ENCODE measurements at regions not wholly inside any gene's neighbourhood (a gene's known extent, or its start where the extent isn't known, plus 50 kb on each side); places are given as distances from the start of the nearest gene placed in this dataset.

DNA sequence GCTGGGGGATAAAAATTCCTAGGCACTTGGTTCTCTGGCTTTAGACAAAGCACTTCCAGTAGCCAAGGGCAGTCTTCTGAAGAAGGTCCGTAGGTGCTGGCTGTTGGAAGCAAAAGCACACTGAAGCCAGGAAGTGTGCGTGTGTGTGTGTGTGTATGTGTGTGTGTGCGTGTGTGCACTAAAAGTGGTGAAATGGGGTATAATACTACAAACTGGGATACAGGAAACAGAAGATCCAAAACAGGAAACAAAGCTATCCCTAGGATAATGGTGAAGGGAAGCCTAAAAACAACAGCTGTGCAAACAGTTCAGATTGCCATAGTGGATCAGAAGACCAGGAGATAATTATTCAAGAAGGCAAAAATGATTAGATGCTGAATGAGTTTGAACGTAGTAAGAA, 103.4 kb downstream of the IL20RB start:
- DNase-seq (ENCODE audit: insufficient read length, low spot score) (no peak), FAIRE-seq (no peak)

DNA sequence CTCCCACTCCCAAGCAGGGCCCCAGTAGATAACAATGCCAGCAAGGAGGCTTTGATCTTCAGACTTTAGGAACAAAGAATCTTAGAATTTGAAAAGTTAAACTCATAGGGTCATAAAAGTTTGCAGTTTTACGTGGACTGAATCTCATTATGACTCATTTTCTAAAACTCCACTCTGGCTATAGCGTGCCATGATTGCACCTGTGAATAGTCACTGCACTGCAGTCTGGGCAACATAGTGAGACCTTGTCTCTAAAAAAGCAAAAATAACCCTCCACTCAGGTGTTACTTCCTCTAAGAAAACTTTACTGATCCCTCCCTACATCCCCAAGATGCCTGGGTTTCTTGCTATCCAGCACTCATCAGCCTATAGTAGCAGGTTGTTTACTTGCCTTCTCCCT, 104.5 kb downstream of the IL20RB start:
- DNase-seq (ENCODE audit: insufficient read length, low spot score) (no peak), FAIRE-seq (no peak)

DNA sequence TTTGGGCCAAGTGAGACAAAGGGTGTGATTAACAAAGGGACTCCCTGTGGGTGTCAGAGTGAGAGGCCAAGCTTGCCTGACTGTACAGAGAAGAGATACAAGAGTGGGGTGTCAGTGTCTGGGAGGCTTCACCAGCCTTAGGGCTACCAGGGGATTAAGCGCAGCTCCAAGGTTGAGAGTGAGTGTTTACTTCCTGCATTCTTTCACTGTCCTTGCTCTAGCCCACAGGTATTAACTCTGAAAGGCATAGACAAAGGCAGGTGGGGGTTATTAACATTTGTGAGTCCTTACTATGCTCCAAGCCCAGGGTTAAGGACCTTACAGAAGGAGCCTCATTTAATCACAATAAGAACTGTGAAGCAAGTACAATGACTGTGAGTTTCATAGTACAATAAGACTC, 107.6 kb downstream of the IL20RB start:
- FAIRE-seq, result no peak
- no peak for DNase-seq (ENCODE audit: insufficient read length, low spot score)

DNA sequence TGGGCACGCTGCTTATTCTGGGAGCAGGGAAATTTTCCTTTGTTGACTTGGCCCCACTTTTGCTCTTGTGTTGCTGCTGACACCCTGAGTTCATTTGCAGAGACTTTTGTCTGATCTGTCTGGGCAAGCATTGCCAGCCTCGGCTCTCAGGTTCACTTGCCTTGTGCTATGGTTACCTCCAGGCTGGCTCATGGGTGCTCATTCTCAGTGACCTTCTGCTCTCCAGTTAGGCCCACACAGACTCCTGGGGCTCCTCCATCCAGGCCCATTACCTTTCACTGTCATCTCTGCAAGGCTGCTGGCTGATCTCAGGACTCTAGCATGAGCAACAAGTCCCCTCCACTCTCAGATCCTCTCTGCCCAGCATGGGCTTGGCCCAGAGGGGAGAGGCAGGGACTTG, 108.3 kb downstream of the IL20RB start:
- no peak for FAIRE-seq

DNA sequence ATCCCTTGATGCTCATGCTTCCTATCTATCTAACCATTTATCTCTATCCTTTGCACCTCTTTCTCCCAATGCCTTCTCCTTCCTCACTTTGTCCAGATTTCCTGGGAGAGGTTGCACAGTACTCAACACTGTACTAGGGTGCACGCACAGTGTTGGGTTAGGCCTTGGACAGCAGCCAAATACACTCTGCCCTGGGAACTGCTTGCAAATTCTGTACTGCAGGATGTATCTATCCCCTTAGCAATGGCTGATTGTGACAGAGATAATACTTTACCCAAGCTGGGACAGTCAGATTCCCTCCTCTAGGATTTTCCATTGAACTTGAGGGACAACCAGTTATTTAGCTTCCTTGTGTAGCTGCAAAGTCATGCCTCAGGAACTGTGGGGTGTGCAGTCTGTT, 113.3 kb downstream of the IL20RB start:
- FAIRE-seq (no peak), DNase-seq (ENCODE audit: insufficient read length, low spot score) (no peak)

More for the DNA sequence above, 108.3 kb downstream of the IL20RB start:
- DNase-seq (ENCODE audit: insufficient read length, low spot score), result no peak

DNA sequence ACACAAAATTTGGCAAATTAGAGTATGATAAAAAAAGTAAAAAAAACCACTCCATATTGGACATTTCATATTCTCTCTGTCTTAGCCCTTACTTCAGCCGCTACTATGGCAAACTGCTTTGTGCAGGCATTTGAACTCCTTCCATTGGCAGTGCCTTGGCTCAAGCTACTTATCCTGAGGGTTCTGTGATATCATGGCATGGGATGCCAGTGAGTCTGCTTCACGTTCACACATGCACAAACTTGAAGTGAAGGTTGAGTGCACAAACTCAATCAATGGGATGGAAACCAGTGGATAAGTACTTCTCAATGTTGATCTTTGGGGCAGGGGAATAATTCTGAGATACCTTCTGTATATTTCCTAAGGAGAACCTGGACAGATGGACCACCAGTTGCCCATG, 117.2 kb downstream of the IL20RB start:
- DNase-seq (ENCODE audit: insufficient read length, low spot score) (no peak), FAIRE-seq (no peak)

DNA sequence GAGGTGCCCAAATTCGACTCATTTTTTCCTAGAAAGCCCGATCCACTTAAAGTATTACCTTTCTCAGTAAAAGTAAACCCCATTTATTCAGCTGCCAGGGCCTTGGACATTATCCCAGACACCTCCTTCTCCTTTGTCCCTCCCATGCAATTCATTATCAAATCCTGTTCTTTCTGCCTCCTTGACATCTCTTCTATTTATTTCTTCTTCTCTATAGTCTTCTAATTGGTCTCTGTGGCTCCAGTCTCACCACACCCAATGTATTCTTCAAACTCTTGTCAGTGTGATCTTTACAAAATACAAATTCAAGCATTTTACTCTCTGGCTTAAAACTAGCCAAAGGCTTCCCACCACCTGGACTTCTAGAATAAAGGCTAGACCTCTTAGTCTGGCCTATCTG, 120.3 kb downstream of the IL20RB start:
- FAIRE-seq (no peak), DNase-seq (ENCODE audit: insufficient read length, low spot score) (no peak)

DNA sequence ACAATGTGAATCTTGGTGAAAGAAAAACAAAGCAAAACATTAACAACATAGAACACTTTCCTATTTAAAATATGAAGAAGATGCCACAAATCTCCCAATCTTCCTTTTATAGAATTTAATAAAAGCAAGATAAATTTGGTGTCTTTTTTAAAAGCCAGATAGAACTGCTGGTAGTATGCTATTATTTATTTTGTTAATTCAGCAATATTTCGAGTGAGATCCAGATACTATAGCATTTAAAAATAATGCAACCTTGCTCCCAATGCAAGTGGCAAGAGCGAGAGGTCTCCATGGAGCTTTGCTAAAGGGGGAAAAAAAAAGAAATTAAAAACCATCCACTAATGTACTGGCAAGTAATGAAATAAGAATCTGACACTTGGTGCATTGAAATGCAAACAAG, 121.8 kb downstream of the IL20RB start:
- FAIRE-seq, result no peak
- DNase-seq (ENCODE audit: insufficient read length, low spot score), result no peak

DNA sequence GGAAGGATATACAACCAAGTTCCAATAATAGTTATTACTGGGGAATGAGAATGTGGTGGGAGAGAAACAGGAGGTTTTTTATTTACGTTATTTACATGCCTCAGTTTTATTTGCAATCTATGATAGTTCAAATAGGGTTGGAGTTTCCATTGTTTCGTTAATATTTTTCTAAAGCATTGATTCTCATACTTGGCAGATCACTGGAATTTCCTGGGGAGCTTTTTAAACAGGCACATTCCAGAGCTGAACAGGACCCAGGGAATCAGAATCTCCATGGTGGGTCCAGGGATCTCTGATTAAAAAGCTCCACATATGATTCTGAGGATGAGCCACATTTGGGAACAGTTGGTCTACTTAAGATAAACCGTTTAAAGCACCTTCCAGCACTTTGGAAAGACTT, 123.9 kb downstream of the IL20RB start:
- FAIRE-seq (no peak), DNase-seq (ENCODE audit: insufficient read length, low spot score) (no peak)

DNA sequence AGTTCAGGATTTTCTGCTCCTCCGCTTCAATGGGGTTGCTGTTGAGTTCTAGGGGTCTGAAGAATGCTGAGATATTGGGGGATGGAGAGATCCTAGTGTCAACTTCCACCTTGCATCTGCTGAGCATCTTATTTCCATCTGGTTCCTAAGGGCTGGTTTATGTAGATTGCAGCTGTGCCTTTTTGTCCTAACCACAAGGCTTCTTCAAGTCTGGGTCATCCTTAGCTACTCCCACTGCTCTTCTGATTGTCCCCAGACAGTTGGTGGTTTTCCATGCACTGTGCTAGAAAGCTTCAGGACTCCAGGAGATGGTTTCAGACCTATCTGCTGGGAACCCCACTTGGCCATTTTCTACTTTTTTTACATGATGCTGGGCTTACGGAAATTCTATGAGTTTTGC, 125.0 kb downstream of the IL20RB start:
- FAIRE-seq (no peak), DNase-seq (ENCODE audit: insufficient read length, low spot score) (no peak)

DNA sequence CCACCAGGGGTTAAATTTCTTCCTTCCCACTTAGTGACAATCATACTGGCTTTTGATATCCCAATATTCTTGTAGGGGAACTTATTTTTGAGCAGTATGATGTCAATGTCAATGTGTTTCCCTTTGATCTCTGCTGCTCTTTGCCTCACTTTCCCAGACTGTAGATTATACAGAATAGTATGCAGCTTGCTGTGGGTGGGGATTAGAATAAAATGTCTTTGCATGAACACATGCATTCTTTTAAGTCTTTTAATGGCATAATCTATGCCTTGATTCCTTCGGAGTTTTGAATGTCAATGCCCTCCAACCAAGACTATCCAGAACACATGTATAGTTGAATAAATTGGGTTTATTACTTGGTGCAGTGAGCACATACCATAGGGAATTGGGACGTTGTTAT, 125.5 kb downstream of the IL20RB start:
- DNase-seq (ENCODE audit: insufficient read length, low spot score) (no peak), FAIRE-seq (no peak)

DNA sequence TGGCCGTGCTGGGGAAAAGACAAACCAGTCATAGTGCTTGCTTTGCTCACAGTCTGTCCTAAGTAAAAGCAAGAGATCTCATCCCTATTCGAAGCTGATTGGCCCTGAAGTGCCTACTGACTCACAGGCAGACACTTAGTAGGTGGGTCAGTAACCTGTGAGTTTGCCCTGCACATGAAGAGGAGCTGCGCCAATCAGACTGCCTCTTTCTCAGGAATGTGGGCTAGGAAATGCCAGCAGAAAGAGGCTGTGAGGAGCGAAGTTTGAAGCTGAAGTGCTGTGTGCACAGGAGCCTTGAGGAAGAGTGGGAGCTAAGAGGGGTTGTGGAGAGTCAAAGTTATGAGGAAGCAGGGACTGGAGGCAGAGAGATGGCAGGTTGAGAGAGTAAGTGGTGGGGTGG, 126.8 kb downstream of the IL20RB start:
- FAIRE-seq (no peak), DNase-seq (ENCODE audit: insufficient read length, low spot score) (no peak)

DNA sequence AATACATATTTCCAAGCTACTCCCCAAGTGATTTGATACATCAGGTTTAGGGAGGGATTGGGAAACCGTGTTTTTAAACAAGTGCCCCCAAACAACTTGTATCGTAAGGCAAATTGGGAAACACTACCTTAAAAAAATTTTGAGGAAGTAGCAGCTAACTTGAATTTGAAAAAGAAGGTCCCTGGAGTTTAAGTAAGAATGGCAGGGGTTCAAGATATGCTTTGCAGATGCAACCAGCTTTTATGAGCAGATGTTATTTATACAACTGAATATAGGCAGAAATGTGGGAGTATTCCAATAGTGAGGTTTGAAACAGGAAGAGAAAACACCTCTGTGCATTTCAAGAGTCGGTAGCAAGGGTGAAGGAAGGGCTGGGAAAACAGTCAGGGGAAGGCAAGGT, 139.6 kb downstream of the IL20RB start:
- DNase-seq (ENCODE audit: insufficient read length, low spot score) (no peak), FAIRE-seq (no peak)

DNA sequence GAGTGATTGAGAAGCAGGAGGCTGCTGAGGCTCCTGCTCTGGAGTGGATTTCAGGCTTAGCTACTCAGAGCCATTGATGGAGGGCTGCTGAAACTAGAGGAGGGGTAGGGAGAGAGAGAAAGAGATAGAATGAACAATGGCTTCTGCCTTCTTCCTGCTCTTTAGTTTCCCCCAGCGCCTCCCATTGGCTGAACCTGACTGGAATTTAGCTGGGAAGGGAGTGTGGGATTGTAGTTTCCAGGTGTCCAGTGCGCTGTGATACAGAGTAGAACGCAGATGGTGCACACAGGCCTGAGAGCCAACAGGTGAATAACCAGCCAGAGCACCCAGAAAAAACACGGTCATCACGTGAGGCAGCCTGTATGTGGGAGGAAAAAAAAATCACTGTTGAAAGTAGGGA, 140.1 kb downstream of the IL20RB start:
- FAIRE-seq, result no peak

DNA sequence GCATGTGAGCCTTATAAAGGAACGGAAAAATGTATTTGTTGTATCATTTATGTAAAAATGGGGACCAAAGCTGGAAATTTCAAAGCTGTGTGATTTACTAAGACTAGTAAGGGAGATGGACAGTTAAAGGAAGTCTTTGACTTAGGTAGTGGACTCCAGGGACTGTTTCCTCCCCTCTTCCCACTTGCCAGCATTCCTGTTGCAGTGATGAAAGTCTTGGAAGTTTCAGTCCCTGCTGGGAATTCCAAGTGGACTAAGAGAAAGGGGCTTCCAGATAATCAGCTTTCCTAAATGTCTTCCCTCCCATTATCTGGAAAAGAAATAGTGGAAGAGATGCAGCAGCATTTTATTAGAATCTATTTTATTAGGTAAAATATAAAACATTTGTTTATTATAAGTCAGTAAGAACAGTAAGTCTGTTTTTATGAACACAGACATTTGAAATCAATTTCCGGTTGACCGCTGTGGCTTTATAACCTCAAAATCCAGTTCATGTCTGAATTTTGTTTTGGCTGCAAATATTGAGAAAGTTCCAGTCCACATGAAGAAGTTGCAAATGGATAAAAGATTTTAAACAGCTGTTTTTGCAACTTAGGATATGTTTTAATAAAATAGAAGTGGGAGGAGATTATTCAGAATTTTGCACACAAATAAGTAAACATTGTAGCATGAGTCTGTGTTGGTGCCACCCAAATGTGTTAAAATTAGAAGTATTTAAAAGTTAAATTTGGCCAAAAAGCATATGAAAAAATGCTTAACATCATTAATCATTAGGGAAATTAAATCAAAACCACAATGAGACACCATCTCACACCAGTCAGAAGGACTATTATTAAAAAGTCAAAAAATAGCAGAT, 141.8 kb downstream of the IL20RB start:
- no peak for FAIRE-seq

More for the DNA sequence above, 140.1 kb downstream of the IL20RB start:
- no peak for DNase-seq (ENCODE audit: insufficient read length, low spot score)

DNA sequence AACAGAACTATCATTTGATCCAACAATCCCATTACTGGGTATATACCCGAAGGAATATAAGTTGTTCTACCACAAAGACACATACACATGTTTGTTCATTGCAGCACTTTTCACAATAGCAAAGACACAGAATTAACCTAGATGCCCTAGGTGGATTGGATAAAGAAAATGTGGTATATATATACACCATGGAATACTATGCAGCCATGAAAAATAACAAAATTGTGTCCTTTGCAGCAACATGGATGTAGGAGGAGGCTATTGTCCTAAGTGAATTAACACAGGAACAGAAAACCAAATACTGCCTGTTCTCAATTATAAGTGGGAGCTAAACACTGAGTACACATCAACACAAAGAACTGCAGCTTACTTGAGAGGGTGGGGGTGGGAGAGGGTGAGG, 142.5 kb downstream of the IL20RB start:
- DNase-seq (ENCODE audit: insufficient read length, low spot score) (no peak), FAIRE-seq (no peak)

More for the DNA sequence above, 141.8 kb downstream of the IL20RB start:
- no peak for DNase-seq (ENCODE audit: insufficient read length, low spot score)

DNA sequence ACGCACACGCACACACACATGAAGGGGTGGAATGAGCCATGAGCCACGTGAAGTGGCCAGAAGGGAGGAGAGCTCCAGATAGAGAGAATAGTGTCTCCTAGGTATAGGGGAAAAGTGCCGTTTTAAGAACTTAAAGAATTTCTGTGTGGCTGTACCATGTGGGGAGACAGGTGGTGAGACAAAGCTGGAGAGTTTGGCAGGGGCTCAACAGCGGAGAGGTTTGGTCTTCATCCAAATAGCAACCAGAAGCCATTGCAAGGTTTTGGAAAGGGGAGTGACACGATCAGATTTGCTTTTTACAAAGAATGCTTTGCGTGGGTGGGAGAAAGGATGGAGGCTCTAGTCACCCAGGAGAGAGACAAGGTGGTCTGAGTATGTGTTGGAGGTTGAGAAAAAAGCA, 146.0 kb downstream of the IL20RB start:
- no peak for DNase-seq (ENCODE audit: insufficient read length, low spot score)

DNA sequence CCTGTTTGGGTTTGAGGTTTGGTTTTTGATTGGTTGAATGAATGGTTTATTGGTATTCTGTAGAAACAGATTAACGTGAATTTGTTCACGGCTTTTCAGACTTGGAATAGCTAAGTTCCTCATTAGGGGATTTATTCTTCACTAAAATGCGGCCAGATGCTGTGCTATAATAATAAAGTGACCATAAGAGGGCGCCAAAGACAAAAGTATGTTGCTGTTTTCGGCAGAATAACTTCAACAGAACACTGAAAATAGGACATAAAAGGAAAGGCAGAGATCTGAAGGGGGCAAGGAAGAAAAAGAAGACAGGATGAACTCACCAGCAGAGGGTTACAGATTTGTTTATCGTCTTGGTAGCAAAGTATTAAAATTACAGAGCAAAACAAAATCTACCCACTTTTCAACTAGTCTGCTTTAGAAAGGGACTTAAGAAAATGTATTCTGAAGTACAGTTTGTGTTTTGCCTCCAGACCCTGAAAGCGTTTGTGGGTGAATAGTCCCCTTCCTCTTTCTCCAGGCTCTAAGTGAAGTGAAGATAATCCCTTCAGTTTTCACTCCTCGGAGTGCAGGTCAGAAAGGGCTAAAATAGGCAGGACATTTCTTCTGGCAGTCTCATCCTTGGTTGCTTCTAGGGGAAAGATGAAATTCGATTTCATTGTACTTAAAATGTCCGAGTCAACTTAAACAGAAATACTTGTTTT, 147.6 kb downstream of the IL20RB start:
- no peak for FAIRE-seq
- peak; percentile 54 for DNase-seq (ENCODE audit: insufficient read length, low spot score)

More for the DNA sequence above, 146.0 kb downstream of the IL20RB start:
- no peak for FAIRE-seq

DNA sequence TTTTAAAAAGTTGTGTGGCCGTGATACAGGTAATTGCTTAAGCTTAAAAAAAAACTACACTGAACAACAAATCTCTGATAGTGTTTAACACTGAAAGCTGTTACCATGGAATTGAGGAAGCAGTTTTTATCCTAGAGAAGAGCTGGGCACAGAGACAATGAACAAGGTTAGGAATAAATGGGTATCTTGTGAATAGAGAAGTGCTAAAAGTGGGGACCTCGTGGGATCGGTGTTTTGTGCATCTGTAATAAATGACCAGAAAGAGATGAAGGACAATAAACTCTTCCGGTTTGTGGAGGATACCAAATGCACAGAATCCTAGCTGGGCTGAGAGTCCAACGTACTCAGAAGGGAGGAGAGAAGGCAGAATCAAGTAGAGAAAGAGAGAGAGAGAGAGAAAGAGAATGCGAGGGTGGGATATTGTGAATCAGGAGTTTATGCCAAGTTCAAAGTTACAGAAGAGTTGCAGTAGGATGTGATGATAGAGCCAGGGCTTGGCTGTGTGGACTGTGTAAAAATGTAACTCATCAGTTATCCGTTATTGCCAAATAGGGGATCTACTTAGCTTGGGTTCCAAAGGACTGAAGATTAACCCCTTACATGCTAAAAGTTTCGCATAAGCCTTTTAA, 148.9 kb downstream of the IL20RB start:
- DNase-seq (ENCODE audit: insufficient read length, low spot score), result no peak

DNA sequence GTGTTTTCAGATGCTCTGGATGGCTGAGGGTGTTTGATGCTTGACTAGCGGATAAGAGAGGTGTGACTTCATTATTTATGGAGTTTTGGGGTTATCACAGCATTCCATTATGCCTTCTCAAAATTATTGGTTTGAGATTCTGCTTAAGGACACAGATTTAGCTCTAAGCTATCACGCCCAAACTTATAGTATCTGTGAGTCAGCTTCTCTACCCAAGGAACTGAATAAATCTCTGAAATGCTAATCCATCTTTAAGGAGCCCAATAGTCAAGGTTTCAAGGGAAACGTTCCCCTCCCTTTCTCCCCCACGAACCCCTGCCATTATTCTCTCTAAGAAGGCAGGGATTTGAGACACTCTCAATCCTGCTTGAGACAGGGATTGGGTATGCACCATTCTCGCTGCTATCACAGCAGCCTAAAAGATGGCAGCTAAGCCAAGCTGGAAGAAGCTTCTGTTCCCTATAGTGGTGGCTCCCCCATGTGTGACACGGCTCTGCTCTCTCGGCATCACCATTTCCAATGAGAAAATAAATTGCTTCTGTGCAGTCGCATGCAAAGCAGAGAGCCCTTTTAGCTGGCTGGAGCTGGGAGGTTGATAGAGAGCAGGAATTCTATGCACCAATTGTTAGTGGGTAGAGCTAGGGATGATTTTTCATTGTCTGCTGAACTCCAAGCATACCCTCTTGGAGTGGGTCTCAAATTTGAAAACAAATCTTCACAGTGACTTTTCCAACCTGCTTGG, 151.1 kb downstream of the IL20RB start:
- DNase-seq (ENCODE audit: insufficient read length, low spot score) (no peak), FAIRE-seq (no peak)

More for the DNA sequence above, 148.9 kb downstream of the IL20RB start:
- no peak for FAIRE-seq

Measured in HTR-8/SVneo (cell line).